GM04504 (cell line): ENCODE measurements at regions not wholly inside any gene's neighbourhood (a gene's known extent, or its start where the extent isn't known, plus 50 kb on each side); places are given as distances from the start of the nearest gene placed in this dataset.

Experiments
- DNase-seq: peaks from one replicate; pipeline ENCODE4 v3.0.0-alpha.2; 2012; ENCODE audit warnings: low read depth

DNA sequence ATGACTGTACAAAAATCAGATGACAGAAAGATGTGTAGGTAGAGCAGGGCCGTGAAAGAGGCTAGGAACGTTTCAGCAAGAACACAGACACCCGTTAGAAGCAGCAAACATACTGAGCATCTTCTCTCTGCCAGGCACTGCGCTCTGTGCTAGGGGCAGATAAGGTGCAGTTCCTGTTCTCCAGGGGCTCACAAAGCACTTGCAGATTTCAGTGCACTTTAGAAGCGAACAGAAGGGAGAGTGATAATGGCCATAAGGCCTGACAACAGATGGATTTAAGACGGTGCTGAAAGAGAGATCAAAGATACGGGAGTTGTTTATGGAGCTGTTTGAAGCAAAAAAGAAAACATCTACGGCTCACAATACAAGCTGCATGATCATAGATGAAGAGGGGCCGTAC lies 200.3 kb upstream of the FOXD3 start:
- DNase-seq: no peak

DNA sequence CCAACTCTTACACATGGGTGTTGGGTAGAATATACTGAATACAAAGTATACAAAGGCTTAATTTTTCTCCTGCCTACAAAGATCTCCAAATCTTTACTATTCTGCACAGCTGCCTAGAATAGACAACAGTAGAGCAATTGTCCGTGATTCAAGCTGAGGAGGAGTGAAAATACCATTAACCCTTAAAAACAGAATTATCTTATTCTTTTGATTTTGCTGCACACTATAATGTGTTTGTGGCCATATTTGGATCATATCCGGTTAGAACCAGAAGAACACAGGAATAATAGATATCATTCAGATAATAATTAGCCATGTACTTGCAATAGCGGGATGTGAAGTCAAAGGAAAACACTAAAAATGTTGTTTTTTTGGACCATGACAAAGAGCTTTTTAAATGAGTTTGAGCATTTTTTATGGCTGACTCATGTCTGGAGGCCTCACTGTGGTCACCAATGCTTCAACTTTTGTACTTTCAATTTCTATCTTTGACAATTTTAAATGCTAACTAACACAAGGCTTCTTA lies 197.6 kb upstream of the FOXD3 start:
- DNase-seq: peak; percentile 50

DNA sequence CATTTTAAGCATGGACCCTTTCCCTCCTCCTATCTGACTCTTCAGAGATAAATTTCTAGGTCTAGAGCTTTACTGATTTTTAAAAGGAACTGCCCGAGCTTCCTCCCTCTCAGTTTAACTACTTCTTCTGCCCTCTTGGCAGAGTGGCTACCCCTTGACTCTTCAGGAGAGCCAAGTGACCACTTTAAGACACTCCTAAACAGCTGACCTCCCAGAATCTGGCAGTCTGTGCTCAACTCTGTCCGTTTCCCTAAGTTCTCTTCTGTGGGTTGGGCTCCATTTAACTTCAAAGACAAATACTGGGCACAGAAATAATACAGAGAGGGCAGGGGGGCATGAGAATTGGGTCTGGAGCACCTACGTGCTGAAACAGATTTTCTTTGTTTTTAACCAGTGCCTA lies 196.3 kb upstream of the FOXD3 start:
- DNase-seq: no peak

DNA sequence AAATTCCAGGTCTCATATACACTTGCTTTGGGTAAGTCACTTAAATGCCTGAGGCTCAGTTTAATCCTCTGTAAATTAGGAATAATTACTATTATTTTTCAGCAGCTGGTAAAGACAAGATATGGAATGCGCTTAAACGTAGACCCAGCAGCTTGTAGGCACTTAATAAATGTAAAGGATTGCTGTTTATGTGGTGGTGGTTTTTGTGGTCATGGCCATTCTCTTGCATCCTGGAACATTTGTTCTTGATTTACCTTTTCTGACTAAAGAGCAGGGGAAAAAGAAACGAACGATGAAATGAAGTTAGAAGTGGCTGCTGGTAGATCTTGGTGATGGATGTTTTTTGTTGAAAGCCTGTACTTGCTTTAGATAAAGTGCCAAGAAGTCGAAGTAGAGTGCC lies 195.0 kb upstream of the FOXD3 start:
- no peak for DNase-seq

DNA sequence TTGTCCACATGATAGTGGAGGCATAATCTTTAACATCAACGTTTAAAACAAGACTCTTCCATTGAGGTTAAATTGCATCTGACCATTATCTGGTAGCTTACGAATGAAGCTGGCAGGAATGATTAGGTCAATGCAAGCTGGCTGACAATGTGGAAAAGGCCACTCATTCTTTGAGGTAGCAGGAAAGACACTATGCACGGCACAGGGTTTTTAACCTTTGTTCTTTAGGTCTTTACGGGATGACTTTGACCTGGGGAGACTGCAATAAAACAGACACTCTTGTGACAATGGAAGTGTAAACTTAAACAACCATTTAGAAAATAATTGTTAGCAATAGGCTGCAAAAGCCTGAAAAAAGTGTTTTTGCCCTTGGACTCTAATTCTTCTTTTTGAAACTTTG lies 193.8 kb upstream of the FOXD3 start:
- DNase-seq: no peak

DNA sequence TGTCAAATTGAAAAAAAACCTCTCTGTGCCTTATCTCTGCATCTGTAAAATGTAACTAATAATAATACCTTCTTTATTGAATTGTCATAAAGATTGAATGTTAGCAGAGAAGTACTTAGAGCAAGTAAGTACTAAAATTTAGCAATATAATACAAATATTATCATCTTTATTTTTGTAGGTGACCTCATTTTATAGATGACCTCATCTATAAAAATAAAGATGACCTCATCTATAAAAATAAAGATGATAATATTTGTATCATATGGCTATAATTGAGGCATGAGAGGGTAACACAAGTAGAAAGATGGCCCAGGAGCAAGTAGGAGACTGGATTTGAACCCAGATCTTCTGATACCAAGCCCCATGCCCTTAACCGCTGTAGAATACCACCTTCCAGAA lies 193.2 kb upstream of the FOXD3 start:
- DNase-seq: no peak

DNA sequence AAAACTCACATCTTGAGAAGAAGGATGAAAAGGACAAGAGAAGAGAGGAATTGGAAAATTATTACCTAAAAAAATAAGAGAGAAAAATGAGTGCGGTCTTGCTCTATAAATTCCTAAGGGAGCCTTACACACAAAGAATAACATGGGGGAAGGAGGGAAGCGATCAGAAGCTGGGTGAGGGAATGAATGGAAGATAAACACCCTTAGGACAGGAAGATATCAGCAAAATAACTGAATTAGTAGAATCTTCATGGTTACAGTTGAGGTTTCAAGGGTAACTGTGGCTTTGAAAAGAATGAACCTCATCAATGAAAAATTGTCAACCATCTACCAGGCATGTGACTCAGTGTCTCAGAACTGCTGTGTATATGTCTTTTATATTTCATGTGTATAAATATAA lies 192.5 kb upstream of the FOXD3 start:
- DNase-seq: no peak

DNA sequence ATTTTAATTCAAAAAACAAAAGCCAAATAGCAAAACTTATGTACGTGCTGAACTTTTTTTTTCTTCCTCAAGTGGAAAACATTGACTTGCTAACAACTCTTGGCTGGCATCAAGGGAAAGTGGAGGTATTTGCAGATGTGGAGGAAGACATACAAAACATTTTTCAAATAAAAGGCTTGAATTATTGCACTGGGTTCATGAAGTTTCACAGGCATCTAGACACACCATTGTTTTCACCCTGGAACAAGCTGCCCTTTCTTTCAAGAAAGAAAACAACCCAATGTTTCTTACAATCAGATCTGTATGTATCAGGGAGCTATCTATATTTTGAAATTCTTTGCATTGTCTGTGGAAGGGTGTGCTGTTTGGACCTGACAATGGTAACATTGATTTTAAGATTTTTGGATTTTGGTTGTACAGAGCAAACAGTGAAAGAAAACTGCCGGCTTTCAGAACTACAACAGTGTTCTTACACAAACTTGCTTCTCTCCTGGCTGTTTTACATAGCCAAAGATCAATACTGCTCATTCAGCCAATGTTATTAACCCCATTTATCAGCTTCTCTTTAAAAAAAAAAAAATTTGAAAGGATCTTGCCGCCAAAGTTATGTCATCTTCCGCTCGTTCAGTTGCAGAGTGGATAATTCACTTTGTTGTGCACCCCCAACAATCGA lies 187.7 kb upstream of the FOXD3 start:
- no peak for DNase-seq

DNA sequence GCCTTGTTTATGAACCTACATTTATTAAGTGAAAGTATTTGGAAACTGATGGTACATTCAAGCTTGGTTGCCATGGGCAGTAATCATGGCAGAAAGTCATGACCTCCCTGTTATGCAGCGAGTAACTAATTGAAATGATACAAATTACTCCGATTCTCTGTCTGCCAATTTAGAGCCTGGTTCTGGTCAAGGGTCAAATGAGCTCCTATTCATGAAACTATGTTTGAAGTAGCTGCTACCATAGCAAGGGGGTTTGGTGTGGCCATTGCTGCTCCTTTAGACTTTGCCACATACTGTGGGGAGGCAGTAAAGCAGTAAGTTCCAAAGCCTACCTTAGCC lies 187.2 kb upstream of the FOXD3 start:
- no peak for DNase-seq

DNA sequence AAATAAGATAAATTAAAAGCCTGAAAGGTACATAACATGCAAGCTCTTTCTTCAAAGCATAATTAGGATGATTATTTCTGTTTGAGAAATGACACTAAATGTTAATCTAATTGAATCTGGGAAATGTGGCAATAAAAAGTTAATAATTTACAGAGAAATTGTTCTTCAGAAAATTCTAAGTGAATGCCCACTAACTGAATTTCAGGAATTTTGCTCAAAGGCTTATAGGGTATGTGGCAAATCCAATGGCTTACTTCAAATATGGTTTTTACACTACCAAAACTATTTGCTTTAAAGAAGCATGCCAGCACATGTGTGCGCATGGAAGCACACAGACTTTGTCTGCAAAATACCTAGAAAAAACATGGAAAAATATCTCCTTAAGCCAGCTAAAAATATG lies 186.6 kb upstream of the FOXD3 start:
- no peak for DNase-seq

DNA sequence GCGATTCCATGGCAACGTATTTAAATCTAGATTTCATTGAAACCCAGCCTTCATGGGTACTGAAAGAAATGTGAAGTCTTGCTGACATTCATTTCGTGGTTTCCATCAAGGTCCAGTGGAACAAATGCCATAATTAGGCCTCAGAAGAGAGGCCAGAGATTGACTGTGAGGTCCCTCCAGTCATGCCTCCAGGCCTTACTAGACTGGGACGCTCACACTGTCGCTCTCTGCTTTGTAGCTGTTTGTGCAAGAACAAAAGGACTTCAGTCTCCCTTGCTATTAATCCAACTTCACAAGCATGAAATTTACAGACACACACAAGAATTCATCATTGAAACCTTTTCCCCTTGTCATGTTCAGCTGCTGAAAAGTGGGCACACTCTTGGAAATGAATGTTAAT lies 180.4 kb upstream of the FOXD3 start:
- DNase-seq: no peak

DNA sequence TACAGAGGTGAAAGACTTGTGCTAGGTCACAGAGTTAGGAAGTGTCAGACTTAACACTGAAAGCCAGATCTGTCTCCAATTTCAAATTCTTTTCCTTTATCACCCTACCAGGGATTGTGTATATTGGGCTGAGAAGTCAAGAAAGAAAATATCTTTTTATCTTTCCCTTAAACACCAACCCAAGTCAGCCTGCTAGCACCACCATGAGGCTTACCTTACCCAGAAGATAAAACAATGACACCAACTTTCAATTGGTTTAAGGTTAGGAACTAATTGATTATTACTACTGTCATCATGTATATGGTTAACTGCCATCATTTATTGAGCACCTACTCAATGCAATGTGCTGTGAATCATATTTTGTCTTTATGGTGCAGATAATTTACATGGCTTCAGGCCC lies 178.9 kb upstream of the FOXD3 start:
- DNase-seq: no peak

DNA sequence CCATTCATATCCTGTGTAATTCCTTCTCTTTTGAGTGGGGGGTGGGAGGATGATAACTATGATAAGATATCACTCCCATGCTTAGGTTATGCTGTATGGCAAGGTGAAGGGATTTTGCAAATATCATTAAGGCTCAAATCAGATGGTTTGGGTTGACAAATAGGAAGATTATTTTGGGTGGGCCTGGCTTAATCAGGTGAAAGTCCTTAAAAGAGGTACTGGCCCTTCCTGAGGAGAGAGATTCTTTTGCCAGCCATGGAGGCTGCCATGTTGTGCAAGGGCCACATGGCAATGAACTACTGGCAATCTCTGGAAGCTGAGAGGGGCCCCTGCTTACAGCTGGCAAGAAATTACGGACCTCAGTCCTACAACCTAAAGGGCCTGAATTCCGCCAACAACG lies 174.6 kb upstream of the FOXD3 start:
- no peak for DNase-seq

DNA sequence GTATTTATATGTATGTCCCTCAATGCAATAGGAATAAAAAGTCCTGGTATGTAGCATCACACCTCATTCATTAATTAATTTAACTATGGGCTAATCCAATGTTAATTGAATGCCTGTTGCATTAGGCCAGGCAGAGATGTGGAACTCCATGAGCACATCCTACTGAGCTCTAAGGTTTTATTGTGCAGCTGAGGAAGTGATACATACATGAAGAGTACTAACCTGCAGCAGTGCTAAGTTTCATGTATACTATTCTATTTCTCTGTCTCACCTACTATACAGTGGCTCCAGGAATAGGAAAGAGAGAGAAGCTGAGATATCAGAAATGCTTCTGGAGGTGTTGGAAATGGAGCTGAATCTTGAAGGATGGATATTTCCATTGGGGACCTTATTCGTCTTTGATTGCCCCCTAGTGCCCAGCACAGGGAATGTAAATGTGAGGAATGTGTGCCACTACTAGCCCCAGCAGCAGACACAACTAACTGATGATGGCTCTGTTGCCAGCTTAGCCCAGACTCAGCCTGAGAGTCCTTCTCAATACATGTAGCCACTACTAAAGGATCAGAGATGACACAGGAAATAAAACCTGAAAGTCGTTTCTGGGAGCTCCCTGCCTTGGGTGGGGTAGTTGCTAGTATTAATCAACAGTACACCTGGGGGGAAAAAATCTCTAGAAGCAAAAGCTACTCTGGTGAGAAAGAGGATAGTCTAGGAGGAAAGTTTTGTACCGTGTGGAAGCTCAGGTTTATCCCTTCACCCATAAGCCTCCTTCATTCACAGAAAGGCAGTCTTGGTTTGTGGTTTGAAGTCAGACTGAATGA lies 173.3 kb upstream of the FOXD3 start:
- DNase-seq: peak; percentile 10

DNA sequence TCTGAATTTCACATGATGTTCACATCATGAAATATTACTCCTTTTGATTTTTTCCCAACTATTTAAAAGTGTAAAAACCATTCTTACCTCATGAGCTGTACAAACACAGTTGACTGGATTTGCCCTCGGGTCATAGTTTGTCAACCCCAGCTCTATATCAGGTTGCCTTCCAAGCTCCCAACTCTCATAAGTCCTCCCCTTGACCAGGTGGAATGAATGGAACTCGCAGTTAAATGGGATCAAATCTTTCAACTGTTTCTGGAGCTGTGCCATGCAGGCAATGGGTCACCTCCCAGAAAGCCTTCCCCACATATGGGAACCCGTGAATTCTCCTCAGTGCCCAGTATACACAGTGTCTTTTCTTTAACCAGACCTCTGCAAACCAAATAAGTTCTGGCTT lies 169.8 kb upstream of the FOXD3 start:
- no peak for DNase-seq

DNA sequence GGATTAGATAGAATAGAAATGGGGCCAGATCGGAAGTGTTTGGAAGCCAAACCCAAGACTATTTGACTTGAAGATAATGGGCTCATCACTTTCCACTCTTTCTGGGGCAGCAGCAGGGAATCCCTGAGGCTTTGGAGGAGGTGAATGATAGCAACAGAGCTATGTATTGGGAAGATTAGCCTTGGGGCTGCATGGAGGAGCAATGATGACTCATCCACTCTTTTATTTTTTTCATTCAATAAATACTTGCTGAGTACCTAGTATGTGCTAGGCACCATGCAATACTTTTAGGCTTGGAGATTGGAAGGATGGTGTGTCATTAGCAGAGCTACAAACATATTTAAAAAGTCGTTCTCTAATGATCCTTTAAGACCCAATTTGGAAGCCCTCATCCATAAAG lies 166.9 kb upstream of the FOXD3 start:
- DNase-seq: no peak

DNA sequence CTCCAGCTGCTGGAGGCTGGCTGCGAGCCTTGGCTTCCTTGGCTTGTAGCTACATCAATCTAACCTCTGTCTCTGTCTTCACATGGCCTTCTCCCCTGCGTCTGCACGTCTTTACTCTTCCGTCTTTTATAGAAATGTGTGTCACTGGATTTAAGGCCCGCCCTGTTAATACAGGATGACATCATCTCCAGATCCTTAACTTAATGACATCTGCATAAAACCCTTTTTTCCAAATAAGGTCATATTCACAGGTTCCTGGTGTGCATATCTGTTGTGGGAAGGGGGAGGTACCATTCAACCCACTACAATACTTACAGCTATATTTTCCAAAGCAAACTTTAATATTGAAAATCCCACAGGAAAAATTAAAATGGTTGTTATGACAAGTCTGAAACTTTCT lies 165.3 kb upstream of the FOXD3 start:
- DNase-seq: no peak

DNA sequence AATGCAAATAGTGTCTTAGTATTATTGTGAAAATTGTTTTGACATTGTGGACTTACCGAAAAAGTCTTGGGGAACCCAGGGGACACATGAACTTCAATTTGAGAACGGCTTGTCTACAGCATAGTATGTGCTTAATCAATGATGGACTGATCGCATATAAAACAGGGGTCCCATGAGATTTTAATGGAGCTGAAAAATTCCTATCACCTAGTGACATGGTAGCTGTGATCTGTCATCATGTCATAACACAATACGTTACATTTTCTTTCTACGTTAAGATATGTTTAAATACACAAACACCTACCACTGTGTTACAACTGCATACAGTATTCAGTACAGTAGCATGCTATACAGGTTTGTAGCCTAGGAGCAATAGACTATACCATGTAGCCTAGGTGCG lies 153.3 kb upstream of the FOXD3 start:
- DNase-seq: no peak

DNA sequence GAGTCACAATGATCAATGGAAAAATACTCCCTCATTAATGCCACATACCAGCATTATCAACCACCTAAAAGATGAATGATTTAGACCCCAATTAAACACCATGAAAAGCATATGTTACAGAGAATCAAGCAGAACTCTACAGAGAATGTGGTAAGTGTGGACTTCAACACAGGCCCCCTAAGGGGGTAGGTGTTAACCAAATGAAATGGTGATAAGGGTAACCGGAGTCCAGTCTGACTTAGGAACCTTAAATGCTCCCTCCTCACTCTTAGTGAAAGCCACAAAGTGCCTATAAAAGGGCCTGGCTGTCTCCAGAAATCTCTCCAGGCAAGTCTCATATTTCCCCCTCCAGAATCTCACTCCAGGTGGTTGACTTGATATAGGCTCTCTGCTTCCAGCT lies 149.2 kb upstream of the FOXD3 start:
- DNase-seq: no peak

DNA sequence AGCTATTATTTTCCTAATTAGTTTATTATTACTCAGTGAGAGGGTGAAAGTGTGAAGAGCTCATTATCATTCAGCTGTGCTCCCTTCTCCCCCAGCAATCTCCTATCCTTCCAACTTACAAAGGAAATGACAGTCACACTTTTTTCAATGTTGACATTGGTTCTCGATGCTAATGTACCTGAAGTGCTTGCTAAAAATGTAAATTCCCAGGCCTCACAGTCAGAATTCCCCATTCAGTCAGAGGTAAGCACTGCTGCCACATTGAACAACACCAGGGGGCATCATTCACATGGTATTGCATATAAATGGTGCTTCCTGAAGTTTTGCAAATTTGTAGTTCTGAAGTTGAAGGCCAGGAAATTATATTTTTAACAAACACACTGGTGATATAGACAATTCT lies 132.7 kb upstream of the FOXD3 start:
- DNase-seq: no peak

DNA sequence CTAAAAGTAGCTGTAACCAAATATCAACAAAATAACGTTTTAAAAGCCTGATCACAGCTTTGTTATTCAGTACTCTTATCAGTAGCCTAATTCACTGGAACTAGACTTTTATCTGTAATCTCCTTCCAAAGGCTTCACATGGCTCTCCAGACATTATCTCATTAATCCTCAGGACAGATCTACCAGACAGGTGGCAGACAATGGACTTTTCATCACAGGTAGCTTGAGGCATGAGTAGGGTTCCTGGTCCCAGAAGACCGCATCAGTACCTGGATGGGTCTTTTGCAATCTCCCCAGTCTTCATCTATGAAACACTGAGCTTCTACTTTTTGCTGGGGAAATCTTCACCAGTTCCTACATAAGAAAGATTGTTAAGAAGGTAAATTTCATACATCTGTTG lies 132.2 kb upstream of the FOXD3 start:
- DNase-seq: no peak

DNA sequence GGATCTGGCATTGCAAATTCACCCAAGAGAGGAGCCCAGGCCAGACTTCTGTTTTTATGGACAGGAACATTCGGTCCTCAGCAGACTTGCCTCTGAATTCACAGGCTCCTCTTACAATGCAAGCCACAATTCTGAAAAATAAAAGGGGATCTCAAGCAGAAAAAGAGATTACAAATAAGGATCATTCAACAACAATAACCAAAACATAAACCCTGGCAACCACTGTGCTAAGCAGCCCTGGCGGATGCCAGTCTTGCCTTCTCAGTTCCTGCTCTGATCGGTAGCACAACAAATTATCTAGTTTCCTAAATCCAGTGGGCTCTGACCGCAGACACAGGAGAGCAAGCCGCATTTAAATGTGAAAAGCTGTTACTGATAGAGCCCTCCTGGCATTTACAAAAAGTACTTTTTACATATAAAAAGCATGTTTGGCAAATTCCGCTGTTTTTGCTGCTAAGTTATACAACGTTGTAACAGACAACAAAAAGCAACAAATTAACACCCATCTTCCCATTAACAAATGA lies 123.4 kb upstream of the FOXD3 start:
- DNase-seq: no peak

DNA sequence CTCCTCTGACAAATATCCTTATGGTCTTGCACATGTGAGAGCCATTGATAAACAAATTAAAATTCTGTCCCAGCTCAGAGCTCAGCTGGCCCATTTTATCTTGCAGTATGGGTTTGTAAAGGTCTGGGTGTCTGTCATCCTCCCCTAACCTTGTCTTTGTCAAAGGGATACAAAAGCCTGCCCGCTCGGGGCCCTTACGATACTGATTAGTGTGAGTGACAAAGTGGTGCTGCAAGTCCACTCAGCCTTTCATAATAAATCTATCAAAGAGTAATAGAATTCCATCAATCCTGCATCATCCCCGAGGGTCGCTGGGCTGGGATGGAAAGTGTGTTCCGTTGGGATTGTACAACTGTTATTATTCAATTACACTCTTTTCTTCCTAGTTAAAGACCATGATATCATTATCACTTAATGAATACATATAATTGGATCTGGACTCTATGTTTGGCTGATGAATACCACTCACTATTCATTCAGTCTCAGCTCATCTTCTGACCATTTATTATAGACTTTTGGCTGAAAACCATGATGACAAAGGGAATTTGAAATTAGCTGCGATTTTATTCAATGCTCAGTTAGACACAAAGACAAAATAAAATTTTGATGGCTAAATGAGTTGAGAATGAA lies 122.5 kb upstream of the FOXD3 start:
- no peak for DNase-seq
